GM06990 (cell line): ENCODE measurements at regions not wholly inside any gene's neighbourhood (a gene's known extent, or its start where the extent isn't known, plus 50 kb on each side); places are given as distances from the start of the nearest gene placed in this dataset.

Source experiments
- DNase-seq: peaks from one replicate; pipeline ENCODE4 v3.0.0-alpha.2; 2011; ENCODE audit not compliant: insufficient read length; ENCODE audit errors: extremely low read depth
- H3K27me3 ChIP-seq: replicated peaks from 2 replicates; pipeline ENCODE4 v1.6.0; 2011; ENCODE audit warnings: low read length; ENCODE audit not compliant: control insufficient read depth, insufficient read depth
- H3K36me3 ChIP-seq: 2 replicates; pipeline ENCODE4 v1.5.1; 2011; ENCODE audit warnings: low read length; ENCODE audit not compliant: control insufficient read depth, insufficient read depth
- H3K4me3 ChIP-seq: replicated peaks from 2 replicates; pipeline ENCODE4 v1.5.1; 2011; ENCODE audit warnings: low read depth, mild to moderate bottlenecking, control low read depth, low read length
- TF ChIP-seq, protein P1 (sequence below): IDR thresholded peaks from 2 replicates; pipeline ENCODE4 v1.5.1; 2011; ENCODE audit warnings: low read length, control low read depth, mild to moderate bottlenecking, inconsistent platforms; ENCODE audit not compliant: insufficient read depth, poor library complexity, severe bottlenecking

DNA sequence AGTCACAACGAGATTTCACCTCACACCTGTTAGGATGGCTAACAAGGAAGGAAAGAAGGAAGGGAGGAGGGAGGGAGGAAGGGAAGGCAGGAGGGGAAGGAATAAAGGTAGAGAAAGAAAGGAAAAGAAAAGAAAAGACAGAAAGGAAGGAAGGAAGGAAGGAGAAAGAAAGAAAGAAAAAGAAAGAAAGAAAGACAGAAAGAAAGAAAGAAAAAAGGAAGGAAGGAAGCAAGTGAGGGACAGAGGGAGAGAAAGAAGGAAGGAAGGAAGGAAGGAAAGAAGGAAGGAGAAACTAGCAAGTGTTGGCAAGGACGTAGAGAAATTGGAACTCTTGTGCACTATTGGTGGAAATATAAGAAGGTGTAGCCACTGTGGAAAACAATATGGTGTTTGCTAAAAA lies 52.2 kb downstream of the CCDC185 start:
- Histone ChIP-seq H3K36me3 (no peaks in the 10 kb centered on the region), H3K4me3 (no peak overlapping the region), H3K27me3 (no peaks in the 10 kb centered on the region)
- DNase-seq, result no peak
- TF ChIP-seq, protein P1, sequence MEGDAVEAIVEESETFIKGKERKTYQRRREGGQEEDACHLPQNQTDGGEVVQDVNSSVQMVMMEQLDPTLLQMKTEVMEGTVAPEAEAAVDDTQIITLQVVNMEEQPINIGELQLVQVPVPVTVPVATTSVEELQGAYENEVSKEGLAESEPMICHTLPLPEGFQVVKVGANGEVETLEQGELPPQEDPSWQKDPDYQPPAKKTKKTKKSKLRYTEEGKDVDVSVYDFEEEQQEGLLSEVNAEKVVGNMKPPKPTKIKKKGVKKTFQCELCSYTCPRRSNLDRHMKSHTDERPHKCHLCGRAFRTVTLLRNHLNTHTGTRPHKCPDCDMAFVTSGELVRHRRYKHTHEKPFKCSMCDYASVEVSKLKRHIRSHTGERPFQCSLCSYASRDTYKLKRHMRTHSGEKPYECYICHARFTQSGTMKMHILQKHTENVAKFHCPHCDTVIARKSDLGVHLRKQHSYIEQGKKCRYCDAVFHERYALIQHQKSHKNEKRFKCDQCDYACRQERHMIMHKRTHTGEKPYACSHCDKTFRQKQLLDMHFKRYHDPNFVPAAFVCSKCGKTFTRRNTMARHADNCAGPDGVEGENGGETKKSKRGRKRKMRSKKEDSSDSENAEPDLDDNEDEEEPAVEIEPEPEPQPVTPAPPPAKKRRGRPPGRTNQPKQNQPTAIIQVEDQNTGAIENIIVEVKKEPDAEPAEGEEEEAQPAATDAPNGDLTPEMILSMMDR, result no peak

DNA sequence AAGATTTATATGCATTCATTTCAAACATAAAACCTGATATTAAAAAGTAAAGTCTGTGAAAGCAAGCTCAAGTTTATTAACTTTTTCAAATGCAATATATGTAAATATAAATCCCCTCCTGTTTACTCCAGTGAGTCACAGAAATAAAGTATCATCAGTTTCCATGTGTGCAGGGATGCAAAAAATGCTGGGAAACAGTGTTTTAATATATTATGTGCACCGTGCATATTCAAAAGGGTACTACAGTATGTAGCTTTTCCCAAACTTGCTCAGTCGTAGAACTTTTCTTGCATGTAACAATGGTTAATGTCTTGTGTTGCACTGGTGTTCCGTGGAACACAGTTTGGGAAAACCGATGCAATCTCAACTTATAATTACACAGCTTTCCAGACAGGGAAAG lies 60.7 kb downstream of the CCDC185 start:
- no peaks in the 10 kb centered on the region; the same call in 1 of the 2 replicates for H3K27me3 ChIP-seq
- TF ChIP-seq, protein P1, result no peak

DNA sequence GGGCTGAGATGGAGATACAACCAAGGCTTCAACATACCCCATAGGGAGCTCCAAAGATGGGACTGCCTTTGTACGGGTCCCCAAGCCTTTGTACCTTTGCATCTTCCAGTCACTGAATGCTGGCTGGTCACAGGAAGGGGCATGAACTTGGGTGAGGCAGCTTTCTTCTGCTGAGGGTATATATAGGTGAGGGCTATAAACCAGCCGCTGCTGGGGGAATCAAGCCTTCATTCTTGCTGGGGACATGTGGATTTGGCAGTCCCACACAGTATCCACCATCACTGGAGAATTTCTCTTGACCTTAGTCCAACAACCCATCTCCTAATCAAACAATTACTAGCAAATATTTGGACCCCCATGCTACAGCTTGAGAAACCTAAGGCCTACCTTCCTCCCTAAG lies 61.7 kb downstream of the CCDC185 start:
- DNase-seq, result no peak
- TF ChIP-seq, protein P1, result no peak
- Histone ChIP-seq H3K36me3 (no peaks in the 10 kb centered on the region), H3K4me3 (no peak overlapping the region), H3K27me3 (no peaks in the 10 kb centered on the region; the same call in 1 of the 2 replicates)

More for the DNA sequence above, 60.7 kb downstream of the CCDC185 start:
- Histone ChIP-seq H3K4me3 (no peak overlapping the region), H3K36me3 (no peaks in the 10 kb centered on the region)
- DNase-seq, result no peak

DNA sequence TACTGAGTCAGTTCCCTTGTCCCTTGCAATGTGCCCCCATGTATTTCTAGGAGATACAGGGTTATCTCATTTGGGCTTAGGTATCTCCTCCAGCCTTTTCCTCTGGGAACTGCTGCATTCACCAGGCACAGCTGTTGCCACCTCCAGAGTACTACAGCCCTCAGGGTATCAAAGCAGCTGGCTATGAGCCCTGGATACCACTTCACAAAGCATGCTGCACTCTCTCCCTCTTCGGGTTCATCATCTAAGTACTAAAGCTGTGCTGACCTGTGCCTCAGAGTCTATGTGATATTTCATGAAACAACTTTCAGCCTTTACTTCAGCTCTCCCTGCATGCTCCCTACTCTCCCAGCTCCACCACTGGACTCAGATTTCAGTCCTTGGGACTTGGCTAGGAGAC lies 62.3 kb downstream of the CCDC185 start:
- TF ChIP-seq, protein P1, result no peak
- DNase-seq, result no peak

DNA sequence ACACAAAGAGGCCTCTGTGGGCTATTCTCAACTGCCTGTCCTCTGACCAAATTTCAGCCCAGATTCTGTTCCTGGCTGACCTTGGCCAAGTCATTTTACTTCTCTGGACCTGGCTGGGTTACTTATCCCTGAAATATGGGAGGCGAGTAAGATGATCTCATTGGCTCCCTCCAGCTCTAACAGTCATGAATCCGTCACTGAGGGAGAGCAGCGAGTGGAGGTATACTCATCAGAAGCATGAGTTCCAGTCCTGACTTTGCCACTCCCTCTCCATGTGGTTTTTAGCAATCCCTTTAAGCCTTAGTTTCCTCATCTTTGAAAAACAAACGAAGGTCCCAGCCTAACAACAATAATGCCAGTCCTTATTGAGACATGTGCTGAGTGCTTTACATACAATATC lies 63.5 kb downstream of the CCDC185 start:
- TF ChIP-seq, protein P1, result no peak
- H3K36me3 ChIP-seq, result no peaks in the 10 kb centered on the region
- no peaks in the 10 kb centered on the region; the same call in 1 of the 2 replicates for H3K27me3 ChIP-seq
- no peak for DNase-seq
- no peak overlapping the region for H3K4me3 ChIP-seq

More for the DNA sequence above, 62.3 kb downstream of the CCDC185 start:
- Histone ChIP-seq H3K4me3 (no peak overlapping the region), H3K27me3 (no peaks in the 10 kb centered on the region; the same call in 1 of the 2 replicates), H3K36me3 (no peaks in the 10 kb centered on the region)
